ENCODE measurements at regions not wholly inside any gene's neighbourhood (a gene's known extent, or its start where the extent isn't known, plus 50 kb on each side); places are given as distances from the start of the nearest gene placed in this dataset.

GRCh38 chr3:124526601-124527000 lies 203.7 kb upstream of the UMPS start:
- TF ChIP-seq CTCF (IDR thresholded peaks at IDR 0.05) (no peak), POLR2A (IDR thresholded peaks at IDR 0.05) (no peak)
